ENCODE measurements at regions not wholly inside any gene's neighbourhood (a gene's known extent, or its start where the extent isn't known, plus 50 kb on each side); places are given as distances from the start of the nearest gene placed in this dataset.

- TF ChIP-seq POLR2AphosphoS5 (IDR thresholded peaks at IDR 0.05; ENCODE audit: low read depth) (no peak), GABPA (IDR thresholded peaks at IDR 0.05; ENCODE audit: low read depth) (no peak), SPI1 (IDR thresholded peaks at IDR 0.05; ENCODE audit: borderline replicate concordance, low read depth) (no peak)
- TF ChIP-seq, protein P1, sequence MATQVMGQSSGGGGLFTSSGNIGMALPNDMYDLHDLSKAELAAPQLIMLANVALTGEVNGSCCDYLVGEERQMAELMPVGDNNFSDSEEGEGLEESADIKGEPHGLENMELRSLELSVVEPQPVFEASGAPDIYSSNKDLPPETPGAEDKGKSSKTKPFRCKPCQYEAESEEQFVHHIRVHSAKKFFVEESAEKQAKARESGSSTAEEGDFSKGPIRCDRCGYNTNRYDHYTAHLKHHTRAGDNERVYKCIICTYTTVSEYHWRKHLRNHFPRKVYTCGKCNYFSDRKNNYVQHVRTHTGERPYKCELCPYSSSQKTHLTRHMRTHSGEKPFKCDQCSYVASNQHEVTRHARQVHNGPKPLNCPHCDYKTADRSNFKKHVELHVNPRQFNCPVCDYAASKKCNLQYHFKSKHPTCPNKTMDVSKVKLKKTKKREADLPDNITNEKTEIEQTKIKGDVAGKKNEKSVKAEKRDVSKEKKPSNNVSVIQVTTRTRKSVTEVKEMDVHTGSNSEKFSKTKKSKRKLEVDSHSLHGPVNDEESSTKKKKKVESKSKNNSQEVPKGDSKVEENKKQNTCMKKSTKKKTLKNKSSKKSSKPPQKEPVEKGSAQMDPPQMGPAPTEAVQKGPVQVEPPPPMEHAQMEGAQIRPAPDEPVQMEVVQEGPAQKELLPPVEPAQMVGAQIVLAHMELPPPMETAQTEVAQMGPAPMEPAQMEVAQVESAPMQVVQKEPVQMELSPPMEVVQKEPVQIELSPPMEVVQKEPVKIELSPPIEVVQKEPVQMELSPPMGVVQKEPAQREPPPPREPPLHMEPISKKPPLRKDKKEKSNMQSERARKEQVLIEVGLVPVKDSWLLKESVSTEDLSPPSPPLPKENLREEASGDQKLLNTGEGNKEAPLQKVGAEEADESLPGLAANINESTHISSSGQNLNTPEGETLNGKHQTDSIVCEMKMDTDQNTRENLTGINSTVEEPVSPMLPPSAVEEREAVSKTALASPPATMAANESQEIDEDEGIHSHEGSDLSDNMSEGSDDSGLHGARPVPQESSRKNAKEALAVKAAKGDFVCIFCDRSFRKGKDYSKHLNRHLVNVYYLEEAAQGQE (IDR thresholded peaks at IDR 0.05; ENCODE audit: insufficient replicate concordance, low read depth) = no peak
- TF ChIP-seq, protein P2, sequence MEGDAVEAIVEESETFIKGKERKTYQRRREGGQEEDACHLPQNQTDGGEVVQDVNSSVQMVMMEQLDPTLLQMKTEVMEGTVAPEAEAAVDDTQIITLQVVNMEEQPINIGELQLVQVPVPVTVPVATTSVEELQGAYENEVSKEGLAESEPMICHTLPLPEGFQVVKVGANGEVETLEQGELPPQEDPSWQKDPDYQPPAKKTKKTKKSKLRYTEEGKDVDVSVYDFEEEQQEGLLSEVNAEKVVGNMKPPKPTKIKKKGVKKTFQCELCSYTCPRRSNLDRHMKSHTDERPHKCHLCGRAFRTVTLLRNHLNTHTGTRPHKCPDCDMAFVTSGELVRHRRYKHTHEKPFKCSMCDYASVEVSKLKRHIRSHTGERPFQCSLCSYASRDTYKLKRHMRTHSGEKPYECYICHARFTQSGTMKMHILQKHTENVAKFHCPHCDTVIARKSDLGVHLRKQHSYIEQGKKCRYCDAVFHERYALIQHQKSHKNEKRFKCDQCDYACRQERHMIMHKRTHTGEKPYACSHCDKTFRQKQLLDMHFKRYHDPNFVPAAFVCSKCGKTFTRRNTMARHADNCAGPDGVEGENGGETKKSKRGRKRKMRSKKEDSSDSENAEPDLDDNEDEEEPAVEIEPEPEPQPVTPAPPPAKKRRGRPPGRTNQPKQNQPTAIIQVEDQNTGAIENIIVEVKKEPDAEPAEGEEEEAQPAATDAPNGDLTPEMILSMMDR (IDR thresholded peaks at IDR 0.05; ENCODE audit: insufficient read depth, low read length) = no peak
- Histone ChIP-seq H3K4me3 (replicated peaks; ENCODE audit: insufficient read depth, low read length) (no peak overlapping the region), H3K27me3 (ENCODE audit: insufficient read depth, poor library complexity, severe bottlenecking) (peaks cover 19% of the 10 kb centered on the region), H3K27ac (replicated peaks) (no peak overlapping the region)
- DNase-seq (ENCODE audit: low read depth in 1 of 2, low spot score in 1 of 2) = no peak
Measured at GRCh38 chr4:1514612-1515011, 108.4 kb upstream of the NKX1-1 start.

GRCh38 chr4:1513936-1514483, 107.8 kb upstream of the NKX1-1 start:
- TF ChIP-seq SPI1 (IDR thresholded peaks at IDR 0.05; ENCODE audit: borderline replicate concordance, low read depth) = no peak
- TF ChIP-seq POLR2AphosphoS5 (IDR thresholded peaks at IDR 0.05; ENCODE audit: low read depth) = no peak
- TF ChIP-seq, protein P2 (IDR thresholded peaks at IDR 0.05; ENCODE audit: insufficient read depth, low read length) = no peak
- TF ChIP-seq, protein P1 (IDR thresholded peaks at IDR 0.05; ENCODE audit: insufficient replicate concordance, low read depth) = no peak
- TF ChIP-seq GABPA (IDR thresholded peaks at IDR 0.05; ENCODE audit: low read depth) = no peak
- Histone ChIP-seq H3K4me3 (replicated peaks; ENCODE audit: insufficient read depth, low read length) (no peak overlapping the region), H3K27me3 (ENCODE audit: insufficient read depth, poor library complexity, severe bottlenecking) (peaks cover 19% of the 10 kb centered on the region), H3K27ac (replicated peaks) (no peak overlapping the region)
- DNase-seq (ENCODE audit: low read depth in 1 of 2, low spot score in 1 of 2) = no peak

DNA sequence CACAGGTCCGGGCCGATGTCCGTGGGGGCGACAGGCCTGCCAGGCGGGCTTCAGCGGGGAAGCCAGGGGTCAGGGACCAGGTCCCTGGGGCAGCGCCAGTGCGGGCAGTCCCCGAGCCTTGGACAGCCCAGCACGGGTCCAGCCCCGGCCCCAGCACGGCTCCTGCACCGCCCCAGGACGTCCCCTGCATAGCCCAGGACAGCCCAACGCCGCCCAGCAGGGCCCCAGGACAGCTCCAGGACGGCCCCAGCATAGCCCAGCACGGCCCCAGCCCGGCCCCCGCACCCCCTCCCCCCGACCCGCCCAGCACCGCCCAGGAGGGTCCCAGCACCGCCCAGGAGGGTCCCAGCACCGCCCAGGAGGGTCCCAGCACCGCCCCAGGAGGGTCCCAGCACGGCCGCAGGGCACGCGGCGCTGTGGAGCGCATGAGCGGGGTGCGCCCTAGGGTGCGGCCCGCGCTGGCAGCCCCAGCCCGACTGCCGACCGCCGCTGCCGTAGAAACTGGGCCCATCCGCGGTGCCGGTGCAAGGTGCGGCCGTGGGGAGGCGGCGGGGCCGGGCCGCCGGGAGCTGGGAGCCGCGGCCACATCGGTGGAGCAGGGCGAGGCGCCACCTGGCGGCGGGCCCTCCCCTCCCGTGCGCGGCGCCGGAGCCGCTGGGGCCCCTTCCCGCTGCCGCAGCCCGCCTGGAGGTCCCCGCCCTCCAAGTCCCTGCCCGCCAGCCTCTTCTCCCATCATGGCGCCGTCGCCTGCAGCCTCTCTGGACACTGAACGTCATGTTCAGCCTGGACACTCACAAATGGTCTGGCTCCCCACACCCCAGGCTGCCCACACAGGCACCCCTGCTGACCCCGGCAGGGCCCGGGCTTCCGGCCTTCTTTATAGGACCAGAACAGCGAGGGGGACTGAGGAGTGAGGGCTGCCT, 106.8 kb upstream of the NKX1-1 start:
- peaks cover 19% of the 10 kb centered on the region for H3K27me3 ChIP-seq (ENCODE audit: insufficient read depth, poor library complexity, severe bottlenecking)
- peak in 1 of 2 experiments; percentile 2 for DNase-seq (ENCODE audit: low read depth in 1 of 2, low spot score in 1 of 2)
- H3K27ac ChIP-seq (replicated peaks) = no peak overlapping the region
- TF ChIP-seq SPI1 (IDR thresholded peaks at IDR 0.05; ENCODE audit: borderline replicate concordance, low read depth) (no peak), GABPA (IDR thresholded peaks at IDR 0.05; ENCODE audit: low read depth) (no peak), POLR2AphosphoS5 (IDR thresholded peaks at IDR 0.05; ENCODE audit: low read depth) (no peak)
- TF ChIP-seq, protein P1 (IDR thresholded peaks at IDR 0.05; ENCODE audit: insufficient replicate concordance, low read depth) = no peak
- TF ChIP-seq, protein P2 (IDR thresholded peaks at IDR 0.05; ENCODE audit: insufficient read depth, low read length) = peak; percentile 0
- no peak overlapping the region for H3K4me3 ChIP-seq (replicated peaks; ENCODE audit: insufficient read depth, low read length)
